Natural killer cell (primary cell): ENCODE measurements at regions not wholly inside any gene's neighbourhood (a gene's known extent, or its start where the extent isn't known, plus 50 kb on each side); places are given as distances from the start of the nearest gene placed in this dataset.

Experiments
- ATAC-seq, 3 donors: fragments of 150-1000 bp in 2 of 3; fragments of 200-7000 bp in 1 of 3; cut with Tn5 transposase; 1 replicate in 1 of 3; 2 replicates in 2 of 3; pipeline ENCODE4 v1.10.0; 2021; ENCODE audit warnings: mild to moderate bottlenecking in 2 of 3, moderate library complexity in 2 of 3
- DNase-seq, 2 donors: peaks; one replicate each; pipeline versions ENCODE4 v3.0.0 to v3.0.0-alpha.2; 2013 to 2021; ENCODE audit warnings: mixed read lengths in 1 of 2
- H3K27ac ChIP-seq: one replicate; pipeline ENCODE4 v1.5.1; 2013; ENCODE audit warnings: mild to moderate bottlenecking, low read length
- H3K27me3 ChIP-seq: one replicate; pipeline ENCODE4 v1.6.1; 2013; ENCODE audit warnings: low read length; ENCODE audit not compliant: control insufficient read depth, insufficient read depth
- H3K36me3 ChIP-seq: one replicate; pipeline ENCODE4 v1.6.1; 2013; ENCODE audit warnings: low read length; ENCODE audit not compliant: control insufficient read depth, insufficient read depth
- H3K4me1 ChIP-seq: one replicate; pipeline ENCODE4 v1.6.1; 2013; ENCODE audit warnings: low read length; ENCODE audit not compliant: control insufficient read depth, insufficient read depth
- H3K4me3 ChIP-seq: one replicate; pipeline ENCODE4 v1.5.1; 2013; ENCODE audit warnings: low read length
- H3K9me3 ChIP-seq: one replicate; pipeline ENCODE4 v1.6.1; 2013; ENCODE audit warnings: low read length; ENCODE audit not compliant: control insufficient read depth, insufficient read depth
- H3K27ac Mint-ChIP-seq, 2 donors: one replicate each; pipeline ENCODE4 v1.8.0; 2022; ENCODE audit warnings: mild to moderate bottlenecking in 2 of 2, mixed read lengths in 2 of 2, moderate library complexity in 1 of 2
- H3K27me3 Mint-ChIP-seq, 2 donors: one replicate each; pipeline ENCODE4 v1.8.0; 2022; ENCODE audit warnings: low read depth in 2 of 2, mixed read lengths in 2 of 2
- H3K36me3 Mint-ChIP-seq: one replicate; pipeline ENCODE4 v1.8.0; 2022; ENCODE audit warnings: mixed read lengths
- H3K4me1 Mint-ChIP-seq, 2 donors: one replicate each; pipeline ENCODE4 v1.8.0; 2022; ENCODE audit warnings: mixed read lengths in 2 of 2
- H3K4me3 Mint-ChIP-seq: one replicate; pipeline ENCODE4 v1.8.0; 2022; ENCODE audit warnings: mild to moderate bottlenecking, moderate library complexity, mixed read lengths
- H3K9me3 Mint-ChIP-seq, 2 donors: one replicate each; pipeline ENCODE4 v1.8.0; 2022; ENCODE audit warnings: mixed read lengths in 2 of 2
- CTCF ChIP-seq: fragments of 200-600 bp; IDR thresholded peaks from one replicate; pipeline ENCODE4 v1.8.0; 2022; ENCODE audit warnings: antibody characterized with exemption
- WGBS: methylation state at CpG from one replicate; pipeline ENCODE4 v1.1.7; 2013; ENCODE audit warnings: missing lambda C conversion rate; ENCODE audit not compliant: insufficient coverage; 5-methylcytosine and 5-hydroxymethylcytosine counted together
- intact Hi-C: fragments of 100-400 bp; cut with micrococcal nuclease; formaldehyde crosslinking; loops from one replicate; pipeline ENCODE4 v1.14.2; 2022

GRCh38 chr12:115343008-115343407 lies 659.0 kb upstream of the TBX3 start:
- H3K9me3 Mint-ChIP-seq, result peaks cover 4 to 5% of the 10 kb centered on the region in 2 donors
- ATAC-seq (no peak), DNase-seq (no peak)
- Histone ChIP-seq H3K4me3 (no peak overlapping the region), H3K9me3 (no peaks in the 10 kb centered on the region), H3K4me1 (no peaks in the 10 kb centered on the region), H3K36me3 (no peaks in the 10 kb centered on the region), H3K27ac (no peak overlapping the region), H3K27me3 (no peaks in the 10 kb centered on the region)
- intact Hi-C loops, result no loop called here
- 88% methylated on average over 2 of the region's 2 CpGs for WGBS
- H3K4me3 Mint-ChIP-seq, result no peak overlapping the region
- no peaks in the 10 kb centered on the region for H3K36me3 Mint-ChIP-seq
- H3K4me1 Mint-ChIP-seq, result no peaks in the 10 kb centered on the region
- no peaks in the 10 kb centered on the region for H3K27me3 Mint-ChIP-seq
- H3K27ac Mint-ChIP-seq, result no peak overlapping the region
- TF ChIP-seq CTCF, result no peak

GRCh38 chr12:115341442-115341841 lies 657.5 kb upstream of the TBX3 start:
- no peak for TF ChIP-seq CTCF
- Histone ChIP-seq H3K4me1 (no peaks in the 10 kb centered on the region), H3K27me3 (no peaks in the 10 kb centered on the region), H3K4me3 (no peak overlapping the region), H3K27ac (no peak overlapping the region), H3K36me3 (no peaks in the 10 kb centered on the region), H3K9me3 (no peaks in the 10 kb centered on the region)
- H3K36me3 Mint-ChIP-seq, result no peaks in the 10 kb centered on the region
- no peaks in the 10 kb centered on the region for H3K27me3 Mint-ChIP-seq
- H3K27ac Mint-ChIP-seq, result no peak overlapping the region
- no peak overlapping the region for H3K4me3 Mint-ChIP-seq
- no peaks in the 10 kb centered on the region for H3K4me1 Mint-ChIP-seq
- 83% methylated on average over 6 of the region's 6 CpGs for WGBS
- H3K9me3 Mint-ChIP-seq, result peaks cover 4 to 5% of the 10 kb centered on the region in 2 donors
- no peak for DNase-seq
- intact Hi-C loops, result no loop called here
- ATAC-seq, result no peak

GRCh38 chr12:115338566-115339294 lies 654.8 kb upstream of the TBX3 start:
- ATAC-seq, result no peak
- no peak for TF ChIP-seq CTCF
- DNase-seq, result no peak
- Histone ChIP-seq H3K27ac (no peak overlapping the region), H3K4me3 (no peak overlapping the region), H3K36me3 (no peaks in the 10 kb centered on the region), H3K27me3 (no peaks in the 10 kb centered on the region), H3K4me1 (no peaks in the 10 kb centered on the region), H3K9me3 (no peaks in the 10 kb centered on the region)
- 75% methylated on average over 7 of the region's 9 CpGs for WGBS
- intact Hi-C loops, result no loop called here
- H3K4me1 Mint-ChIP-seq, result no peaks in the 10 kb centered on the region
- H3K9me3 Mint-ChIP-seq, result peaks cover 0 to 5% of the 10 kb centered on the region in 2 donors
- no peaks in the 10 kb centered on the region for H3K36me3 Mint-ChIP-seq
- H3K27me3 Mint-ChIP-seq, result no peaks in the 10 kb centered on the region
- H3K27ac Mint-ChIP-seq, result no peak overlapping the region
- no peak overlapping the region for H3K4me3 Mint-ChIP-seq
